DMS 273 (cell line): ENCODE measurements at regions not wholly inside any gene's neighbourhood (a gene's known extent, or its start where the extent isn't known, plus 50 kb on each side); places are given as distances from the start of the nearest gene placed in this dataset.

Experiments
- DNase-seq: peaks from one replicate; lab custom pipeline; 2025; ENCODE audit not compliant: unreplicated experiment; lab: John Stamatoyannopoulos, UW

GRCh38 chr15:31272558-31273257 lies 53.9 kb upstream of the KLF13 start:
- peak; percentile 58 for DNase-seq

DNA sequence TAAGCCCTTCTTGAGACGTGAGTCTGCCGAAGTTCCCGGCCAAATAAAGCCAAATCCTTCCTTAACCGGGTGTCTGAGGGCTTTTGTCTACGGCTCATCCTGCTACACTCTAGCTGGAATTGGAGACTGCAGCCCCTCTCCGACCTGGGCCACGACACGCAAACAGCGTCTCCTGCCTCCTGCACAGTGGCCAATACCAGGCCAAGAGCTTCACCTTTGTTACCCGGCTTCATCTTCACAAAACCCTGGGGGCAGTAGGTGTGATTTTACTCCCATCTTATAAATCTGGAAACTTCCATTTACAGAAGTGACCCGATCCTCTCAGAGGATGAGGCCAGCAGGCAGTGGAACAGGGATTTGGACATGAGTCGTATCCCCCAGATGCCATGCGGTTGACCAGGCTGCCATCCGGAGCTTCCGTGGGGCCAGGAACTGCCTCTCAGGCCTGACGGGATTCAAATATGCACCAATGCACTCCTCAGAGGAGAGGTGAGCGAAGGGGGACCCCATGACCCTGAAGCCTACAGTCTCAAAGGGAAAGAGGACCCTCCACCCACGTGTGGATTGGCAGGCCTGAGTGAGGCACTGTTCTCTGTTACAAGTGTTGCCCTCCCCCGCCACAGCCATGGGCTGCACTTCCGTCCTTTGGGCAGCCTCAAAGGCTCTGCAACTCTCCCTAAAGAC lies 53.2 kb upstream of the KLF13 start:
- peak; percentile 30 for DNase-seq

DNA sequence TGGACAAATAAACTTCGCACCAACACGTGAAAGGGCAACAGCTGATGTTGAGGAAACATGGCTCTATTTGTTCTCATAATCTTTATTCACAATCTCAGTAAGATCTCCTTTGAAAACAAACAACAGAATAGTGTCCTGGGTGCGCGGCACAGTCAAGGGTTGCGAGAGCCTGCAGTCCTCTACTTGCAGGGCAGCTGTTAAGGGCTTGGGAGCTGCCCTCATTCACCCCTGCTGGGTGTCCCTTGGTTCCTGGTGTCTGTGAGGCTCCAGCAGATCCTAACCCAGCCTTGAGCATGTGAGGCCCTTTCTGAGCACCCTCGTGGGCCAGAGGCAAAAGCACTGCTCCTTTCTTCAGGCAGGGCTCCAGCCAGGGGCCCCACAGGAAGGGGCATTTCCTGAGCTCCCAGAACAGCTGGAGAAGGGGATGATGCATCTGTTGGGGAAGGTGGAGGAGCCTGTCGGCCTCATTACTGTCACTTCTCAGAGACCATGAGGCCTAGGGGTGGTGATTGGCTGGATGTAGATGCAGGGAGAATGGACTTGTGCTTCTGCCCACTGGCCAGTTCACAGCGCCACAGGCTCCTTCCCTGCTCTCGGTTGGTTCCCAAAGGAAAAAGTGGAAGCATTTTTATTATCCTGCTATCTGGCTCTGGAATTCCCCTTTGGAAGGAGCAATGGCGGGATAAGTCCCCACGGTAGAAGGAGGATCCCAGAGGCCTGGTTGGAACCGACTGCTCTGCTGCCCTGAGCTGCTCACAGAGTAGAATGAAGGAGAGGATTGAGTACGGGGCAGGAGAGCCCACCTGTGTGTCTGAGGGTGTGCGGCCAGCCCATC lies 51.9 kb upstream of the KLF13 start:
- peak; percentile 62 for DNase-seq

DNA sequence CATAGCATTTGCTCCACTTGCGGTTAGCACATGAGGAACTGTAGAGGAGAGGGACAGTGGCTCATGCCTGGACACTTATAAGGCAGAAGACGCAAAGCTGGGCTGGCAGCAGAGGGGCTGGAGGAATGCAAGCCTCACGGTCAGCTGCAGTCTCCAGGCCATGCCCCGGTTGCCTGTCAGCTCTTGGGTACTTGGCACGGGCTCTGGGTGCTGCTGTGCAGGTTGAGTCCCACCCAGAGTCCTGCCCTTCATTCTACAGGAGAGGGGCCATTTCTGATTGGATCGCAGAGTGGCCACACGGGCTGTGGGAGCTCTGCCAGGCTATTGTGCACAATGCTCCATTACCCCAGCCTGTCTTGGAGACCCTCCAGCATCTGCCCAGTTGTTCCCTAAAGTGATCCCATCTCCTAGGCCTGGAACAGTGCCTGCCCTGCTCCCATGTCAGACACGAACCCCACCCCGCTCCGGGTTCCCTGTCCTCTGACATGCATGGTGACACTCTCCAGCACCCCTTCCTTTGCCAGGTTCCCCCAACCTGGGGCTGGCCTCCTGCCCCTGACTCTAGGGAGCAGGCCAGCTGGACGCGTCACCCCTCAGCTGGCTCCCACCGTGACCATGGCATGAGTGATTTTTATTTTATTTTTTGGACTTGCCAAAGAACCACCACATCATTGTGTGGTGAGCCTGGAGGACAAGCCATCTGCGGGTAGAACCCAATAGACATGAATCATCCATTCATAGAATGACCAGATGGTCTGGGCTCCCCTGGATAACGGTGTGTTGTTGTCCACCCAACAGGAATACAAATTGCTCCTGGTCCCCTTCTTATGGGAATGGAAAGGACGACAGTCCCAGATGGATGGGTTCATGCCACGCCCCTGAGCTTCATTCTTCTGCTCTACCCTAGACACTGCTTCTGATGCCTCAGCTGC lies 51.0 kb upstream of the KLF13 start:
- peak; percentile 40 for DNase-seq

DNA sequence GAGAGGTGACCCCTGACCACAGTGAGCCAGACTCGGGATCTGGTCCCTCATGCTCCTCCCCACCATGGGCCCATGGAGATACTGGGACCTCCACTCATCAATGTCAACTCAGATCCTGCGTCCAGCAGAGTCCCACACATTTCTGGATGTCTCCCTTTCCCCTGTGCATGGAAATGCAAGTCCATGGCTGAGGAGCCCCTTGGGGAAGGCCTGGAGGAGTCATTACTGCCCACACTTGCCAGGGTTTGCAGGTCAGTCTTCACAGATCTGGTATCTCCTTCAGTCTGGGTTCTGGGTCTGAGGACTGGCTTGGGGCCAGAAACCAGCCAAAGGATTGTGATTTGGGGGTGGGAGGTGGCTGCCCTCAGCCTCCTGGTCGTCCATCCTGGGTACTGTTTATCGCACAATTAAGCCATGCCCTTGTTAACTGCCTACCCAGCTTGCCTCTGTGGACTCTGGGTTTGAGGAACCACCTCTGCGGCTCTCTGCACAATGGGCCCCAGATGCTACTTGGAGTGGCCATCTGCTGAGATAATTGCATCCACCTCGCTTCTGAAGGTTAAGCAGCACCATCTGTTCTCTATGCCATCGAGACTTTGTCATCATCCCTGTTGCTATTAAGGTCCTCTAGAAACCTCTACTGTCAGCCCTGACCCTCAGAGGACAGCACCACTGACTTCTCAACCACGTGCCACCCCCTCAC lies 49.9 kb upstream of the KLF13 start:
- peak; percentile 96 for DNase-seq
